Muscle of leg (tissue), 3 donors: ENCODE measurements at regions not wholly inside any gene's neighbourhood (a gene's known extent, or its start where the extent isn't known, plus 50 kb on each side); places are given as distances from the start of the nearest gene placed in this dataset.
"Not testable (repeated sequence)": the region's sequence is repeated elsewhere in the genome, so short reads cannot be mapped to it uniquely, and the experiment has no call there.

Experiments used
- DNase-seq: peaks from one replicate; pipeline ENCODE4 v3.0.0; 2013
- H3K27ac ChIP-seq: one replicate; pipeline ENCODE4 v1.5.1; 2013; ENCODE audit warnings: mild to moderate bottlenecking, low read length, control low read depth
- H3K27me3 ChIP-seq: one replicate; pipeline ENCODE4 v1.6.1; 2013; ENCODE audit warnings: low read length; ENCODE audit not compliant: control insufficient read depth, insufficient read depth
- H3K36me3 ChIP-seq: one replicate; pipeline ENCODE4 v1.6.1; 2013; ENCODE audit warnings: low read length; ENCODE audit not compliant: control insufficient read depth, insufficient read depth
- H3K4me1 ChIP-seq: one replicate; pipeline ENCODE4 v1.6.1; 2013; ENCODE audit warnings: low read length; ENCODE audit not compliant: control insufficient read depth, insufficient read depth
- H3K4me3 ChIP-seq: one replicate; pipeline ENCODE4 v1.5.1; 2013; ENCODE audit warnings: low read length, control low read depth
- H3K9me3 ChIP-seq: replicated peaks from 2 replicates; pipeline ENCODE4 v1.6.1; 2013; ENCODE audit warnings: low read depth, low read length; ENCODE audit not compliant: control insufficient read depth
- WGBS: methylation state at CpG from one replicate; pipeline ENCODE4 v1.1.5; 2013; ENCODE audit warnings: missing lambda C conversion rate; ENCODE audit not compliant: insufficient coverage; 5-methylcytosine and 5-hydroxymethylcytosine counted together

GRCh38 chr5:172541099-172541772 lies 86.9 kb upstream of the SH3PXD2B start:
- no peaks in the 10 kb centered on the region for H3K27me3 ChIP-seq
- DNase-seq: no peak
- no peak overlapping the region for H3K27ac ChIP-seq
- H3K4me3 ChIP-seq: no peak overlapping the region
- WGBS: 42% methylated on average over 11 of the region's 13 CpGs
- H3K36me3 ChIP-seq: no peaks in the 10 kb centered on the region
- peaks cover 3% of the 10 kb centered on the region for H3K9me3 ChIP-seq
- H3K4me1 ChIP-seq: peaks cover 33% of the 10 kb centered on the region

DNA sequence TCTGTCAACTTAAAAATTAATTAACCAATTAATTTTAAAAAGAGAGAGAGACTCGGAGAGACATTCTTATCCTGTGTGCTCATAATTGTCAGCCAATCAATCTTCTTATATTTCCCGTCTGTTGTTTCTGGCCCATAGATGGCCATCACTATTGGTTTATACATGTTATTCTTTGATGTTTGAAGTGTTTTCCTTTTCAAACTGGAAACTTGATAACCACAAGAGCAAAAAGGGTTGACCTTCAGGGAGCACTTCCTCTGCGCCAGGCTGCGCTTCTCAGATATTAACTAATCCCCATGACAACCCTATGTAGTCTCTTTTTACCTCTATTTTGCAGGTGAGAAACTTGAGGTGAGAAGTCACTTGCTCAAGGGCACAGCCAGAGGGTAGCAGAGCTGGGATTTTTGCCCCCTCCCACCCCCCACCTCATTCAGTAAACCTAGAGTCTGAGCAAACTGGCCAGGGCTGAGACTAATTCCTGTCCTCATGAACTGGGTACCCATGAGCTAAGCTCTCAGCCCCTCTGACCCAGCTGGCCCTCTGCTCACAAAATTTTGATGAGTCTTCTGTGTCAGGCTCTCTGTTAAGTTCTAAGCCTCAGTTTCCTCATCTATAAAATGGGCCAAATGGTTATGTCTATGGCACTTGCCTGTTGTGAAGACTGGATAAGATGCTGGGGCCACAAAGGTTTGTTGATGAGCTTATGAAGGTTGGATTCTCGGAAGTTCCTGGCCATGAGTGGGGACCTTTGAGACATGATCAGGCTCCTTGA lies 86.0 kb upstream of the SH3PXD2B start:
- no peaks in the 10 kb centered on the region for H3K36me3 ChIP-seq
- DNase-seq: no peak
- no peak overlapping the region for H3K4me3 ChIP-seq
- H3K9me3 ChIP-seq: peaks cover 3% of the 10 kb centered on the region
- peaks cover 24% of the 10 kb centered on the region for H3K4me1 ChIP-seq
- no peaks in the 10 kb centered on the region for H3K27me3 ChIP-seq
- no peak overlapping the region for H3K27ac ChIP-seq
- WGBS: 100% methylated on average over 1 of the region's 5 CpGs

GRCh38 chr5:172535108-172535445 lies 80.8 kb upstream of the SH3PXD2B start:
- no CpG with 5 or more reads among the region's 2 CpGs for WGBS
- H3K27ac ChIP-seq: no peak overlapping the region
- no peaks in the 10 kb centered on the region for H3K36me3 ChIP-seq
- H3K4me1 ChIP-seq: peaks cover 37% of the 10 kb centered on the region
- H3K4me3 ChIP-seq: no peak overlapping the region
- H3K9me3 ChIP-seq: no peaks in the 10 kb centered on the region
- H3K27me3 ChIP-seq: no peaks in the 10 kb centered on the region
- no peak for DNase-seq

GRCh38 chr5:172534229-172535107 lies 80.1 kb upstream of the SH3PXD2B start:
- H3K36me3 ChIP-seq: no peaks in the 10 kb centered on the region
- DNase-seq: no peak
- H3K9me3 ChIP-seq: no peaks in the 10 kb centered on the region
- peaks cover 39% of the 10 kb centered on the region for H3K4me1 ChIP-seq
- WGBS: 87% methylated on average over 5 of the region's 9 CpGs
- no peak overlapping the region for H3K4me3 ChIP-seq
- H3K27me3 ChIP-seq: no peaks in the 10 kb centered on the region
- H3K27ac ChIP-seq: peak overlapping the region; percentile 33

GRCh38 chr5:172533399-172534228 lies 79.3 kb upstream of the SH3PXD2B start:
- H3K9me3 ChIP-seq: no peaks in the 10 kb centered on the region
- H3K4me3 ChIP-seq: no peak overlapping the region
- H3K27ac ChIP-seq: no peak overlapping the region
- H3K4me1 ChIP-seq: peaks cover 40% of the 10 kb centered on the region
- 18% methylated on average over 5 of the region's 12 CpGs for WGBS
- no peaks in the 10 kb centered on the region for H3K36me3 ChIP-seq
- no peak for DNase-seq
- H3K27me3 ChIP-seq: no peaks in the 10 kb centered on the region

DNA sequence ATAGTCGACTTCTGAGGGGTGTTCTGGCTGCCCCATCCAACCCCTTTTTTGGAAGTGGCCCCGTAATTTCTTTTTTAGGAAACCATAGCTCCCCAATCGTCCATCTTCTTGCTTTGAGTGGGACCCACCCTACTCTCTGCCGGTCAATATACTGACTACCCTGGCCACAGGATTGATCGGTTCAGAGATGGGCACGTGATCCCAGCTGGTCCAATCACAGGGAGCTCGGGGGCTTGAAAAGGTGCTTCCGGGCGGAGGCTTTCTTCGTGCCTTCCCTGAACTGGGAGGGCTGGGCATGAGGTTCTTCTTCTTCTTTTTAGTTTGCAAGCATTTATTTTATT lies 78.7 kb upstream of the SH3PXD2B start:
- Histone ChIP-seq H3K27me3 (no peaks in the 10 kb centered on the region), H3K4me3 (no peak overlapping the region), H3K36me3 (no peaks in the 10 kb centered on the region), H3K9me3 (peaks cover 2% of the 10 kb centered on the region), H3K27ac (no peak overlapping the region), H3K4me1 (peaks cover 44% of the 10 kb centered on the region)
- DNase-seq: no peak
- 80% methylated on average over 4 of the region's 10 CpGs for WGBS

- not testable (repeated sequence) for H3K9me3 ChIP-seq, H3K4me3 ChIP-seq, DNase-seq, H3K36me3 ChIP-seq, H3K27ac ChIP-seq, H3K27me3 ChIP-seq
- H3K4me1 ChIP-seq: peaks cover 47% of the 10 kb centered on the region
- WGBS: 90% methylated on average over 2 of the region's 8 CpGs
Measured at GRCh38 chr5:172532439-172532838, 78.1 kb upstream of the SH3PXD2B start.

DNA sequence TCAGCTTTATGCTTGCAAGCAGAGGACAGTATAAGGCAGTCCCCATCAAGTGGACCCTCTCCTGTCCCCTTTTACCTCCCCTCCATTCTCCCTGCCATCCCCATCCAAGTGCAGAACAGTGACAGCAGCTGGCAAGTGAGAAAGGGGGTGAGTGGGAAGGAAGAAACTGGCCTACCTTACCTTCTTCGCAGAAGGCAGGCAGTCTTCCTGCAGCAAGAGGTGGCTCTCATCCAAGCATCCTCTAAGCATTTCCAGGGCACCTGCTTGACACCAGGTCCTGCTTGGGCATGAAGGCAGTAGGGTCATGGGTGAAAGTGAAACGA lies 77.3 kb upstream of the SH3PXD2B start:
- WGBS: 83% methylated on average over 1 of the region's 2 CpGs
- Histone ChIP-seq H3K27me3 (no peaks in the 10 kb centered on the region), H3K4me1 (peaks cover 49% of the 10 kb centered on the region), H3K36me3 (no peaks in the 10 kb centered on the region), H3K4me3 (no peak overlapping the region), H3K27ac (no peak overlapping the region), H3K9me3 (peaks cover 2% of the 10 kb centered on the region)
- no peak for DNase-seq

GRCh38 chr5:172530878-172531703 lies 76.8 kb upstream of the SH3PXD2B start:
- Histone ChIP-seq H3K36me3 (no peaks in the 10 kb centered on the region), H3K4me1 (peaks cover 49% of the 10 kb centered on the region), H3K9me3 (peaks cover 2% of the 10 kb centered on the region), H3K27me3 (no peaks in the 10 kb centered on the region), H3K27ac (no peak overlapping the region), H3K4me3 (no peak overlapping the region)
- 73% methylated on average over 5 of the region's 13 CpGs for WGBS
- no peak for DNase-seq
